GM19455 (cell line): ENCODE measurements at regions not wholly inside any gene's neighbourhood (a gene's known extent, or its start where the extent isn't known, plus 50 kb on each side); places are given as distances from the start of the nearest gene placed in this dataset.
"Not testable (repeated sequence)": the region's sequence is repeated elsewhere in the genome, so short reads cannot be mapped to it uniquely, and the experiment has no call there.

Experiments
- ATAC-seq: cut with Tn5 transposase; IDR thresholded peaks from one replicate; pipeline ENCODE4 v1.9.1; 2021; ENCODE audit not compliant: unreplicated experiment

DNA sequence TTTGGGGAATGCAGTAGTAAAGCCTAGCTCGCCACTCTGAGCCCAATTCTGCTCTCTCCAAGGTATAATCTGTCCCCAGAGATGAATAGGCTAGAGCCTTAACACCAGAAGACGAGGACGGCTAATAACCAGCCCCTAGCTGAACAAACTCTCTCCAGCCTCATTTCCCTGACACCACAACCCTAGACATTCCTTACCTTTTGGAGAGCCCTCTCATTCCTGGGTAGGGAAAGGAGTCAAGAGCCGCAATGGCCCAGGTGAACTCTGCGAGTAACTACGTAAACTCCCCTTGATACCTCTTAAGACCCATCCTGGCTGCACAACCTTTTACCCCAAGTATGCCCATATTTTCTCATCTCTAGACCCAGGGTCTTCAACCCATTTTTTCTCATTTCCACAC is 722.9 kb downstream of the BCL11A start:
- ATAC-seq, result no peak

DNA sequence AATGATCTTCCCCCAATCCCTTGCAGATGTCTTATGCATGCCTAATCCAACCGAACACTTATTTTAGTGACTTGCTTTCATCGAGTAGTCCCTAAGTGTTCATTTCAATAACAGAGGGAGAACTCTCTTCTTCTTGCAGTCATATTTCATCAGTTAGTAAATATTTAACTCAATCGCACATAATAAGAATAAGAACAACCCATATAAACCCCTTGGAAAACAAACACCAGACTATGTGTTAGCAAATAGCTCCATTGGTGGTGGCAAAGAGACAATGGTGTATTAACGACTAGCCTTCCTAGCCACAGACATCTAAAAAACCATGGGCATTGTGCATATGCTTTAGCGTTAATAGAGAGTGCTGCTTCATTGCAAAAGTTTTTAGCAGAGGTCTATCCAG is 725.8 kb downstream of the BCL11A start:
- ATAC-seq, result no peak

DNA sequence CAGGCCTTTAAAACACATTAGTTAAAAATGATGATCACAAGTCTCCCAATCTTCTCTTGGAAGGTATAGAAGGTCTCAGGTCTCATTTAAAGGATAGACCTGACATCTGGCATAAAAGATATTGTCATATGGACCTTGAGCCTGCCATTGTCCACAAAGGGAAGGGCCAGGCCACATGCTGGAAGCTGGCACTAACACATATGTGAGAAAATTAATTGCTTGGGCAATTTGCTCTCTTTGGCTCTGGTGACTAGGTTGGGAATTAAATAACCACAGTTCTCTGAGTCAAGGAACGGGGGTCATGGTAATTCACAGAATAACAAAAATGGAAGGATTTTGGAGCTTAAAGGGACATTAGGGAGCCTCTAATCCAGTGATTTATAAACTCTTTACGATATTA is 727.3 kb downstream of the BCL11A start:
- ATAC-seq, result no peak

DNA sequence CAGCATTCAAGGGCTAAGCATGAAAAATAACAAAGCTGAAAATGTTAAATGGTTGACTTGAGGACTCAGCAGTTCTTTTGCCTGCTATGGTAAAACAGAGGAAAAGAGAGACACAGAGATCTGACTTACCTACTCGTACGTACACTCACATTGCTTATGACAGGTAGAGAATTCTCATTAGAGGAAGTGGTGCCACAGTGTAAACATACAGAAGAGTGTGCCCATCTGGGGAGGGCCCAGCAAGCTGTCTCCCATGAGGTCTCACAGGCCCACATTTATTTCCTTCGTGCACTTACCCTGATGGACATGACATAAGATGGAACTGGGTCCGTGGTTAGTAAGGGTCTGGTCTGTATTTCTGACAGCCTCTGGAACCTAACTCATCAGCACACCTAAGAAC is 729.1 kb downstream of the BCL11A start:
- no peak for ATAC-seq

DNA sequence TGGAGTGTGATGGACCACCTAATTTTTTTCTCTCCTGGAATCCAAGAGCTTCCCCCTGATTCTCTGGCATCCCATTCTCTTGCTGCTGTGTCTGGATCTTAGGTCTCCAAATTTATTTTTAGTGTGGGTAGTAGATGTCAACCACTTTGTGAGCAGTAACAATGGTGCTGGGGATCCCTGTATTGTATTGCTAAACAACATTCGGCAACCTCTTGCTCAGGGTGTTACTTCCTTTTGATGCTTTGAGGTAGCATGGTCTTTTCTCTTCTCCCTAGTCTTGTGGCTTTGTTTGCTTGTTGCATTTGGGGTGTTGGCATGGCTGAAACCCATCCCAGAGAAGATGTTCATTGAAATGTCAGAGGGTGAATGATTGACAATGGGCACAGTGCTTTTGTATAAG is 737.4 kb downstream of the BCL11A start:
- ATAC-seq, result no peak

DNA sequence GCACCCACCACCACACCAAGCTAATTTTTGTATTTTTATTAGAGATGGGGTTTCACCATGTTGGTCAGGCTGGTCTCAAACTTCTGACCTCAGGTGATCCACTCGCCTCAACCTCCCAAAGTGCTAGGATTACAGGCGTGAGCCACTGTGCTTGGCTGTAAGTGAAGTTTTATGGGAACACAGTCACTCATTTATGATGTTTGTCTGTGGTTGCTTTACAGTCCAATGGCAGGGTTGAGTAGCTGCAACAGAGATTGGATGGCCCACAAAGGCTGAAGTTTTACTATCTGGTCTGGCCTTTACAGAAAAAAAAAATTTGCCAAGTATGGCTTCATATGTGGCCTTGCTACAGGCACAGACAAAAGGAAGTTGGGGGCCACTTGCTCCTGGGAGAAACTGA is 743.2 kb downstream of the BCL11A start:
- not testable (repeated sequence) for ATAC-seq

DNA sequence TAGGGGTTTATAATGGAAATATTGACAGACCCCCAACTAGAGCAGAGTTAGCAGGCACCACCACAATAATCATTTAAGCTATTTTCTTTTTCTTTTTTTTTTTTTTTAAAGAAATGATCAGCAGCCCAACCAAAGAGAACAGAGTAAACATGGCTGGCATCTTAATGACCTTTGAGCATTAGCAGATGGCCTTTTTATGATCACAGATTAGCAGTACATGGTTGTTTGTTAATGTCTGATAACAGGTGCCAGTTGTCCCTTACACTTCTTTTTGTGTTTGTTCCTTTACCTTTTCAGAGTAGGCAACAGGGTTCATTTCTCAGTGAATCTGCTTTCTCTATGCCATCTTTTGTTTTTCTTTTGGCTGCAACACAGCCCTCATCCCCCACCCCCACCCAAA is 747.0 kb downstream of the BCL11A start:
- ATAC-seq, result no peak

DNA sequence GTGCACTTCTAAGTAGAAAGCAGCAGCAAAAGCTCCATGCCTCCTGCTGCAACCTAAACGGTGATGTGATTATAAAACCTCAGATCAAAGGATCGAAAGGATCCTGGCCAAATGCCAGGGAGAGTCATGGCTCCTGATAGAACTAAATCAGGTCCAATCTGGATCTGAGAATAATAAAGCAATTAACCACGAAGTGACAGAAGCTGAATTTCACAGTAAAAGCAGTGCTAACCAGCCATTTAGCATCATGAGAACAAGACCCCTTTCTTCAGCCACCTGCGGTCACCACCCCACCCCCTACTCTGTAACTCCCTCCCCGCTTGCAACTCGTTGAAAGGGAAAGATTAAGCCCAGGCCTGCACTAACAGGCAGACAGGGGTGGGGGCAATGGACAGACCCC is 748.7 kb downstream of the BCL11A start:
- no peak for ATAC-seq

DNA sequence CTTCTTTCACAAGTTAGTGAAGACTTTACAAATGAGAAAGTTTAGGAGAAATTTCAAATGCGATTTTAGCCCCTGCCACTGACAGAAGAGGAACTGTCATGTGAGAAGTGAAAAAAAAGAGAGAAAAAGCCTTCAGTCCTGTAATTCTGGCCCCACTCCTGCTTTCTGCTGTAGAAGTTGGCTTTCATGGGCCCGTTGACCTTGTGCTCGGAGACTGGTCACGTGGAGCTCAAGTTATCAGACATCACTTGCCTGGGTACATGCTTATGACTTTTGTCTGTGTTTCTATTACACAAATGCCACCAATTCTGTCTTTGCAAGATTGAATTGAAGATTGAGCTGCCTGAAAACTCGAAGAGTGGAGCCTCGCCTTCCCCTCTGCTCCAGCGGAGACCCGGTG is 749.9 kb downstream of the BCL11A start:
- no peak for ATAC-seq

DNA sequence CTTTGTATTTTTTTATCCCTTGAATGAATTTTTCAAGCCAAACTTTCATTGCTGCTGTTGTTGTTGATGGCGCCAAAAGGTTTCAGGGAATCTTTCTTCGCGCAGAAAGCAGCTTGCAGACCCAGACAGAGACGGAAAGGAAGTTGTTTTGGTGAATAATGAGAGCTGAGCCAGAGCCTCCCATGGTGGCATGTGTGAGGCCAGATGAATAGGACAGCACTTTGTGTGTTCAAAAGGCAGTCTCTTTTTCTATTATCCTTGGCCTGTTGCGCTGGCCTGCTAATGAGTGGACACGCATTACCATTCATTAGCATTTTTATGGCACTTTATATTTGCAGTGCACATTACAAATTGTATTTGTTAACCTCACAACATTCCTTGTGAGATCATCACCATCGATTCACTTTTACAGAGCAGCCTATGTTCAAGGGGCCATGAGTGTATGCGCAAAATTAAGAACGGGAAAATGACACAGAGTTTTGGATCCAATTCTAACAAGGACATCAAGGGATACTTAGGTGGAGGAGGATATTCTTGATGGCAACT is 754.7 kb downstream of the BCL11A start:
- ATAC-seq, result no peak

DNA sequence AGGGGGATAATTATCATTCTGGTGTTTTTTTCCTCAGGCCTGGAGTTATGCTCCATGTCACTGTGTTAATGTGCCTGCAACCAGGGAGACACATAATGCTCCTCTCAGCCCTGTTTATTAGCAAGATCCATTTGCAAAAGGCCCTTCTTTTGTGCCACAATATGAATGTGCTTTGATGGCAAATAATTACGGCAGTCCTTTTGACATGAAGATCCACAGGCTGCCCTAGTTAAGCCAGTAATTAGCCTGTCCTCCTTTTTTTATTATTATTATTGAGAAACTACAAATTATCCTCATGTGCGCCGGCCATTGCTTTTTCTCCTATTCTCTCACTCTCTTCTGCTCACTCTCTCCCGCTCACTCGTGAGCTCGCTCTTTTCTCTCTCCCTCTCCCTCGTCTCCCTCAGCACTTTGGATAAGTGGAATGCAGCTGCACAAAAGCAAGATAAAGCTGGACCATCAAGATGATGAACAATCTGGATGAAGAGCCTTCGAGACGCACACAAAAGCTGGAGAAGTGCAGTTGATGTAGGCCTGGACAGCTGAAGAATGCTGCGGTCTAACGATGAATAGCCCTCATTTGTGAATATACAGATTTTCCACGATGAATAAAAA is 762.3 kb downstream of the BCL11A start:
- no peak for ATAC-seq

DNA sequence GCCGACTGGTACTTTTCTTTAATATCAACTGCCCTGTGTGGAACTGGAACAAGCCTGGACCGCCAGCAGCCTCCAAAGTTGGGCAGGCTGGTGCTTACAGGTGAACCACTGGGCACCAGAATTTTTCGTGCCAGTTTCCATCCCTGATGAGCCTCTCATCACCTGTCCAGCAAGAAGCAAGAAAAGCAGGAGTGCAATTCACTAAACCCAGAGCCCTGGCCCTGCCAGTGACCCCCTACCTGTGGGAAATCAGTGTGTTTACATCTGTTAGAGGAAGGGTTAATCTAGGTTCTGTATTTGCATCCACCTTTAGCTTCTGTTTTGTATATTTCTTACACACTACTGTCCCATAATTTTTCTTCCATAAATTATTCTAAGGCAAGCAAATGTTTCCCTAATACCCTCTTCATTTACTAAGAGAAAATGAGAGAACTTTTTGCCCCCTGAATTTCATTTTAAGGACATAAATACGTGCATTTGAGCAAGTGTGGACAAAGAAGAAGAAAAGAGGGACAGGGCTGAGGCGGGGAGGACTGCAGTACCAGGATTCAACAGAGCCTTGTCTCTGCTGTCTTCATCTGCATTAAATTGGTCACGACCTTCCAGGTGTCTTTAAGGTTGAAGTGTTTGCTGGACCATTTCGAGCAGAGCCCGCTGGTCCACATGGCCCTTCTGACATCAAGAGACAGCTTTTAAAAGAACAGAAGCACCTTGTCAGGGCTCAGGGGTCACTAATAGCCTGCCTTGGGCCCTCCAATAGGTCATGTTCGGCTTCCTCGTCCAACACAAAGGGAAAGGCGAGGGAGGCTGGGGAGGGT is 763.1 kb downstream of the BCL11A start:
- ATAC-seq, result no peak

DNA sequence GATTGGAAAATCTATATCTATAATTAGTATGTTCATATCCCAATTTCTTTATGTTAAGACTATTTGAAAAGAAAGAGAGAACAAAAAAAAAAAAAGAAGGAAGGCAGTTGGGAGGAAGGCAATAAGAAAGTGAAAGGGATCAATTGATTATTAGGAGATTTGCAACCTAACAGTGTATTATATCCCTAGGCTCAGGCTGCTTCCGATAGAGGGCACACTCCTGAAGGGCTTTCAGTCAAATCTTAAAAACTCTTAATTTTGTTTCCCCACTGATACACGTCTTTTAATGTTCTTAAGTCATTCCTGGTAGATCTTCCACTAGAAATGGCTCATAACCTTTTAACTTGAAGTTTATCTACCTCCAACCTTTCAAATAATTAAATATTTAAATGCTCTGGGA is 763.9 kb downstream of the BCL11A start:
- ATAC-seq, result no peak

DNA sequence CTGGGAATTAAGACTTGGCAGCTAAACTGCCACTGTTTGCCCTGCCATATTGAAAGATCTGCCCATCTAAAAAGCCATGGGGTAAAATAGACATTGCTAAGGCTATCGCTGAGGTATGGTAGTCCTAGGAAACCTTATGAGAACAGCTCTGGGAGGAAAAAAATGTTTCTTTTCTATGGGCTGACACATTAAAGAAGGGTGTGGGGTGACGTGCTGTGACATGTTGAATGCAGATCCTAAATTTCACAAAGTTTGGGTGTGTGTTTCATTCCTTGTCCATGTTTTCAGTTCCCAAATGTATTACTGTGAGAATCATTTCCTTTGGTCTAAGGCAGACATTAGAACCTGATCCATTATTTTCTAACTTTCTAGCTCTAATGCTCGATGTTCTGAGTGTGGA is 766.4 kb downstream of the BCL11A start:
- ATAC-seq, result no peak

DNA sequence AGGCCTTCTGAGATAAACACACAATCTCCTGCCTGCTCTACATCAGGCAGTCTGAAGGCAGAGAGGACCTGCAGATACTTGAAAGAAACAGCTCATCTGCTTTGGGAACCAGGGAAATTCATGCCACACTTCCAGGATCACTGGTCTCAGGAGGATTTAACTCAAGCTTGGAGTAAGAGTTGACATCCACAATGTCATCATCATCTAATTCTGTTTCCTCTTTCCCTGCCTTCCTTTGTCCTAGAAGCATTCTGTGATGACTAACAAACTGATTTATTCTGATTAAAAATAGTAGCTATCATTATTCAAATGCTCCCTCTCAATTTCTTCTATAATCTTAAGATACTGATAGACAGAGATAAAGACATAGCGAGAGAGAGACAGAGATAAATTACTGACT is 766.8 kb downstream of the BCL11A start:
- ATAC-seq, result no peak

DNA sequence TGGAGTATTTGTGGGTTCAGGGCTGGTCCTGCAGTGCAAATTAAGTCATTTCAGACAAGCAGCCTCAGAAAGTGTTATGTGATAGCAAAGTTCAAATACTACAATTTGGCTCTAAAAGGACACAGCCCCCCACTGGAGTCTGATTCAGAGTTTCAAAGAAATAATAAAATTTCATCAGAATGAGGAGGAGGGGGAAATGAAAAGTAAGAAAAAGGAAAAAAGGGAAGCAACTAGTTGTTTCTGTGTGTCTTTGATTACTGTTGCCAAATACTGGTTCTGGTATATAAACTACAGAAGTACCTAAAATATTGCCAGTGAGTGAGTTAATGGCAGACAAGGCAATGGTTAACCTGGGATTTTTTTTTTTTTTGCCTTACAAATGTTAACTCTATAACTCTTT is 773.9 kb downstream of the BCL11A start:
- no peak for ATAC-seq

DNA sequence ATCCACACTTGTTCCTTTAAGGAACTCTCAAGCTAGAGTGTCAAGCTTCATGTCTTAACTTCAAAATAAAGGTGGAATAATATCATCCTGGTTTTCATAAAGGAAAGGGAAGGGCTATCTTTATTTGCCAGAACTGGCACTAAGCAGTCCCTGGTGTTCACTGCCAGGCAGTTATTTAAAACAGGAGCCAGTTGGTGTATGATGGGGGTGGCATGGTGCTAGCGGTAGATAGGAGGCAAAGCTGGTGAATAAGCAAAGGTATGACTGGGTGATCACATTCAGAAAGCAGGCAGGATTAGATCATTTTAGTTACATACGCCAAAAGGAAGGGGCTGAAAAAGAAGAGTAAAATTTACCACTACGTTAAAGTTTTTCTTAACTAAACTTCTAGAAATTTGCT is 776.3 kb downstream of the BCL11A start:
- no peak for ATAC-seq

DNA sequence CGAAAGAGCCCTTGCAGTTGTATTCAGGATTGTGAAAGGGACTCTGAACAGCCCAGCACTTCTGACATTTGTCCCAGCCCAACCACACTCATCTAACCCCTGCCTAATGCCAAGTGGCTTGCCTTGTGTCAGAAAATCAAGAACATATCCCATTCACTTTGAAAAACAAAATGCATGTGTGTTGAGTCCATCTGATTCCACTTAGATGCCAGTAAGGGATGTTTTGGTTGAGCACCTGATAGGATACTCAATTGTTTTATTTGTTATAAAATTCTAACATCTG is 776.8 kb downstream of the BCL11A start:
- no peak for ATAC-seq

DNA sequence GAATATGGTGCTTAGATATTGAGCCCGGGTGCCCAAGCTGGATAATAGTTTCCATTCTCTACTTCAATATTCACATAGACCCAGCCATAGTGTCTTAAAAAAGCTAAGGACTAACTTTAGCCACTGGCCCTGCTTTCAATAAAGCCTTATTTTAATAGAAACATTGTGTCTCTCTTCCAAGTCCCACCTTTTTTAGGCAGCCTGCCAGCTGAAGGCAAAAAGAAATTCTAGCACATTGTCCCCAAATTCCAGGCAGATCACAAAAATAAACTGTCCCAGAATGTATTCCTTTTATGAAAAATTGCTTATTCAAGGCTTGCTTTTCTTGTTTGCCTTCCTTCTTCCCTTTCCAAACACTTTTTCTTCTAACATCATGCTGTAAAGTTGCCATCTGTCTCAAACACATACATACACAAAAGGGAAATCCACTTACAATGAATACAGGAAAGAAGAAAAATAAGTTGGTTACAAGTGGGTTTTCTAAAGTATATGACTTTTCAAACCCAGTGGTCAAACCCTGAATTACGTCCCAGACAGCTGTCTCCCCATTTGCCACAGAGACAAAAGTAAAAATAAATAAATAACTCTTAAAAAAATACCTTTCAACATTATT is 778.5 kb downstream of the BCL11A start:
- no peak for ATAC-seq

DNA sequence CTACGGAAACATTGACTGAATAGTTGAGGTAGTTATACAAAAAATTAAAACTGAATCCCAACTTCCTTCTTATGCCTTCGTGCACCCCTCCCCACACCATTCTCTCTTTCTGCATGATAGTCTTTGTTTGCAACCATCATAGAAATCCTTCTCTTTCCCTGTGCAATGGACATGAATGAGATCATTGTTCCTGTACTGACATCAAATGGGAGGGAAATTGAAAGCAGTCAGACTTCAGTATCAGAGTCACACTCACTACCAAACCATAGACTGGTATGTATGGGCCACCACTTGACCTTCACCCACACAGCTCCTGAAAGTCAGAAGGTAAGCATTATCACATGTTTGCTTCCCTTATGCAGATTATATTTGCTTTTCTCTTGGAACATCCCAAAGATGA is 782.8 kb downstream of the BCL11A start:
- no peak for ATAC-seq

DNA sequence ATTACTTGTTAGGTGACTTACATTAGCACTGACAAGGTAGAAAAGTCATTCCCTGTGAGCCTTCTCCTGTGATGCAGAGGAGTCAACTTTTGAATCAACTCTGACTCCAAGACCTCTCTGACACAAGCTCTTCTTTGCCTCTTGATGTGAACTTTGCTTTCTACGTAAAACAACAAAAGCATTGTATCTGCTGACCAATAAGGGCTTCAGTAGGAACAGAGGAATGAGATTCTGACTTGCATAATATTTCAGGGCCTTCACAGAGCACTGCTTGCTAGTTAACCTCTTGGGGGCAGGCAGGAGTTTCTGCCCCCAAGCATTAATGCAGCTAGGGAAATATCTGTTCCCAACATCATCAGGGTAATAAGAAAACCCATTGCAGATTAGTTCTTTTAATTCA is 791.5 kb downstream of the BCL11A start:
- ATAC-seq, result no peak

DNA sequence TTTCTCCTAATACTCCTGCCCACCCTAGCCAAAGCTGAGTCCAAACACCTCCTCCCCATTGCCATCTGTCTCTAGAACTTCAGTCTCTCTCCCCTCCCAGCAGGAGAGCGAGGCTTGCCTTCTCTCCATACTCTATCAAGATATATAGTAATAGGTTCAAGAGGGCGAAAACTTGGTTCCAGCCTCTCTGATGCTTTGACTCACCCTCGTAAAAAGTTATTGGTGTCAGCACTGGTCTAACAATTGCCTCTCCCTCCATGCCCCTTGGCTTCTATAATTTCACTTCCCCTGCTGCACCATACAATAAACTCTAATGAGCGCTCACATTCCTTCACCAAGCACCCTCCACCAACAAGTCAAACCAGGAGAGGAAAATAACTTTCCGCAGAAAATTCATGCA is 797.3 kb downstream of the BCL11A start:
- ATAC-seq, result no peak
